DND-41 (cell line): ENCODE measurements at regions not wholly inside any gene's neighbourhood (a gene's known extent, or its start where the extent isn't known, plus 50 kb on each side); places are given as distances from the start of the nearest gene placed in this dataset.

Source experiments
- CTCF ChIP-seq: IDR thresholded peaks from 2 replicates; pipeline ENCODE4 v1.5.1; 2012; ENCODE audit warnings: borderline replicate concordance, low read length, moderate library complexity, mild to moderate bottlenecking; ENCODE audit not compliant: poor library complexity, severe bottlenecking; ENCODE audit errors: extremely low read depth
- EZH2 ChIP-seq: IDR thresholded peaks from 3 replicates; pipeline ENCODE4 v1.6.1; 2012; ENCODE audit warnings: borderline replicate concordance, low read depth, mild to moderate bottlenecking, moderate library complexity, low read length, inconsistent platforms; ENCODE audit not compliant: severe bottlenecking

- TF ChIP-seq CTCF (no peak), EZH2 (no peak)
Observed at GRCh38 chr4:12644261-12644660, 839.9 kb downstream of the RAB28 start.
